ENCODE measurements at regions not wholly inside any gene's neighbourhood (a gene's known extent, or its start where the extent isn't known, plus 50 kb on each side); places are given as distances from the start of the nearest gene placed in this dataset.

DNA sequence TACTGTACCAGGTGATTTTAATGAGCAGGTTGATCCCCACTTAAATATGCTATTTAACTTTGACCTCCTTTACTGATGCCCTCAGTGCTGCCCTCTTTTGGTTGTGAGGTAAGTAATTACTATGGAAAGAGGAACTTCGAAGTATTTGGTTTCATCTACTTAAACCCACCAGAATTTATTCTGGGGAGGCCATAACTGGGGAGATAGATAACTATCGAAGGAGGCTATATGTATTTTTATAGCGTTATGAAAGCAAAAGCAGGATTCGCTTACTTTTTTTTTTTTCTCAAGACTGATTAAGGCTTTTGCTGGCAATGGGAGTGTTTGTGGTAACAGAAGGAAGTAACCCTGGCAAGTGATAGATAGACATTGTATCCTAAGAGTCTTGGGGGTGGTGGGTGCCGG, 168.9 kb upstream of the CENPW start:
- no peak for TF ChIP-seq IRF2 (CRISPR knock-in tag; IDR thresholded peaks at IDR 0.05; ENCODE audit: borderline replicate concordance, low read depth)
- TF ChIP-seq, protein P1, sequence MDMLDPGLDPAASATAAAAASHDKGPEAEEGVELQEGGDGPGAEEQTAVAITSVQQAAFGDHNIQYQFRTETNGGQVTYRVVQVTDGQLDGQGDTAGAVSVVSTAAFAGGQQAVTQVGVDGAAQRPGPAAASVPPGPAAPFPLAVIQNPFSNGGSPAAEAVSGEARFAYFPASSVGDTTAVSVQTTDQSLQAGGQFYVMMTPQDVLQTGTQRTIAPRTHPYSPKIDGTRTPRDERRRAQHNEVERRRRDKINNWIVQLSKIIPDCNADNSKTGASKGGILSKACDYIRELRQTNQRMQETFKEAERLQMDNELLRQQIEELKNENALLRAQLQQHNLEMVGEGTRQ (CRISPR knock-in tag; IDR thresholded peaks at IDR 0.05), result no peak

Data from WTC11 (cell line).